Esophagus (tissue), 2 donors: ENCODE measurements at regions not wholly inside any gene's neighbourhood (a gene's known extent, or its start where the extent isn't known, plus 50 kb on each side); places are given as distances from the start of the nearest gene placed in this dataset.
"Not testable (repeated sequence)": the region's sequence is repeated elsewhere in the genome, so short reads cannot be mapped to it uniquely, and the experiment has no call there.

ENCODE experiments used
- H3K27ac ChIP-seq, 2 donors: one replicate each; pipeline ENCODE4 v1.5.1; 2013; ENCODE audit warnings: low read depth in 2 of 2, mild to moderate bottlenecking in 2 of 2, inconsistent platforms in 1 of 2, low read length in 1 of 2, moderate library complexity in 1 of 2
- H3K27me3 ChIP-seq, 2 donors: one replicate each; pipeline ENCODE4 v1.6.1; 2013; ENCODE audit warnings: low read length in 2 of 2, control low read depth in 1 of 2, mild to moderate bottlenecking in 1 of 2; ENCODE audit not compliant: insufficient read depth in 2 of 2, control insufficient read depth in 1 of 2
- H3K36me3 ChIP-seq, 2 donors: one replicate each; pipeline ENCODE4 v1.6.1; 2013; ENCODE audit warnings: low read length in 1 of 2; ENCODE audit not compliant: control insufficient read depth in 2 of 2, insufficient read depth in 2 of 2
- H3K4me1 ChIP-seq, 2 donors: one replicate each; pipeline ENCODE4 v1.6.1; 2013; ENCODE audit warnings: low read length in 1 of 2; ENCODE audit not compliant: control insufficient read depth in 2 of 2, insufficient read depth in 2 of 2
- H3K4me3 ChIP-seq, 2 donors: one replicate each; pipeline ENCODE4 v1.5.1; 2013; ENCODE audit warnings: low read length in 2 of 2, mild to moderate bottlenecking in 2 of 2, low read depth in 1 of 2, moderate library complexity in 1 of 2
- H3K9me3 ChIP-seq, 2 donors: one replicate each; pipeline ENCODE4 v1.6.1; 2013; ENCODE audit warnings: mild to moderate bottlenecking in 2 of 2, low read depth in 1 of 2, low read length in 1 of 2, moderate library complexity in 1 of 2; ENCODE audit not compliant: control insufficient read depth in 2 of 2, insufficient read depth in 1 of 2
- WGBS, 2 donors: extraction: QIAGEN DNeasy Blood & Tissue Kit; methylation state at CpG; one replicate each; pipeline ENCODE4 v1.1.7; 2013; 5-methylcytosine and 5-hydroxymethylcytosine counted together
- donor health status: healthy with polysubstance abuse.
- donor health status: Bipolar disorder and iron deficiency.

GRCh38 chr3:127044996-127045395, 62.1 kb downstream of the PLXNA1 start:
- H3K27me3 ChIP-seq: no peaks in the 10 kb centered on the region
- no peaks in the 10 kb centered on the region for H3K36me3 ChIP-seq
- no peak overlapping the region for H3K4me3 ChIP-seq
- peaks cover 0 to 3% of the 10 kb centered on the region in 2 donors for H3K9me3 ChIP-seq
- WGBS, 2 donors: 36% methylated on average over 4 of the region's 4 CpGs
- H3K4me1 ChIP-seq: peaks cover 5 to 8% of the 10 kb centered on the region in 2 donors
- H3K27ac ChIP-seq: no peak overlapping the region

DNA sequence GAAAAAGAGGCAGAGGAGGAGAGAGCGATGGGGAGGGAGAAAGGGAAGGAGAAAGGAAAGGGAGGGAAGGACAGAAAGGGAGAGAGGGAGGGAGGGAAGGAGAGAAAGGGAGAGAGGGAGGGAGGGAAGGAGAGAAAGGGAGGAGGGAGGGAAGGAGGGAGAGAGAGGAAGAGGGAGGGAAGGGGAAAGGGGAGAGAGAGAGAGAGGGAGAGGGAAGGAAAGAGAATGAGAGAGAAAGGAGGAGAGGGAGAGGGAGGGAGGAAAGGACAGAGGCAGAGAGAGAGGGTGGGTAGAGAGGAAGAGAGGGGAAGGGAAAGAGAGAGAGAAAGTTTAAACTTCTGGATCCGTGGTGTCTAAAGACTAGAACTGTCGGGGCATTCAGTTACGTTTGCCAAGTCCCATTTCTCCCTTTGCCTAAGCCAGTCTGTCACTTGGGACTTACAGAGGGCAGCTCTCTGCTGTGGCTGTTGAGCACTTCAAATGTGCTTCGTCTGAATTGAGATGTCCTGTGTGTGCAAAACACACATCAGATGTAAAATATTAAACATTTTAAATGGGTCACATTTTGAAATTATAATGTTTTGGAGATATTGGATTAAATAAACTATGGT, 62.6 kb downstream of the PLXNA1 start:
- H3K4me1 ChIP-seq: peaks cover 5 to 8% of the 10 kb centered on the region in 2 donors
- no peaks in the 10 kb centered on the region for H3K36me3 ChIP-seq
- H3K9me3 ChIP-seq: peaks cover 0 to 3% of the 10 kb centered on the region in 2 donors
- H3K4me3 ChIP-seq: no peak overlapping the region
- no peaks in the 10 kb centered on the region for H3K27me3 ChIP-seq
- no peak overlapping the region for H3K27ac ChIP-seq
- WGBS, 2 donors: 49 to 62% methylated on average over 5 of the region's 5 CpGs

GRCh38 chr3:127046690-127047089, 63.8 kb downstream of the PLXNA1 start:
- WGBS, 2 donors: 93 to 94% methylated on average over 24 to 28 of the region's 28 CpGs
- H3K9me3 ChIP-seq, H3K27ac ChIP-seq, H3K27me3 ChIP-seq, H3K36me3 ChIP-seq, H3K4me3 ChIP-seq, H3K4me1 ChIP-seq: not testable (repeated sequence)

- Histone ChIP-seq H3K27ac (no peak overlapping the region), H3K4me1 (peaks cover 4 to 6% of the 10 kb centered on the region in 2 donors), H3K27me3 (no peaks in the 10 kb centered on the region), H3K4me3 (no peak overlapping the region), H3K9me3 (peaks cover 0 to 3% of the 10 kb centered on the region in 2 donors), H3K36me3 (no peaks in the 10 kb centered on the region)
- WGBS, 2 donors: 78 to 87% methylated on average over 5 of the region's 5 CpGs
These were observed 66.5 kb downstream of the PLXNA1 start for GRCh38 chr3:127049393-127049792.

GRCh38 chr3:127050733-127051132, 67.8 kb downstream of the PLXNA1 start:
- H3K27me3 ChIP-seq: no peaks in the 10 kb centered on the region
- H3K36me3 ChIP-seq: no peaks in the 10 kb centered on the region
- peaks cover 4 to 6% of the 10 kb centered on the region in 2 donors for H3K4me1 ChIP-seq
- H3K4me3 ChIP-seq: no peak overlapping the region
- WGBS, 2 donors: 52 to 61% methylated on average over 7 of the region's 7 CpGs
- H3K27ac ChIP-seq: no peak overlapping the region
- peaks cover 0 to 3% of the 10 kb centered on the region in 2 donors for H3K9me3 ChIP-seq

GRCh38 chr3:127052121-127052561, 69.2 kb downstream of the PLXNA1 start:
- peaks cover 0 to 8% of the 10 kb centered on the region in 2 donors for H3K9me3 ChIP-seq
- WGBS, 2 donors: 58 to 61% methylated on average over 15 of the region's 15 CpGs
- H3K27ac ChIP-seq: no peak overlapping the region

DNA sequence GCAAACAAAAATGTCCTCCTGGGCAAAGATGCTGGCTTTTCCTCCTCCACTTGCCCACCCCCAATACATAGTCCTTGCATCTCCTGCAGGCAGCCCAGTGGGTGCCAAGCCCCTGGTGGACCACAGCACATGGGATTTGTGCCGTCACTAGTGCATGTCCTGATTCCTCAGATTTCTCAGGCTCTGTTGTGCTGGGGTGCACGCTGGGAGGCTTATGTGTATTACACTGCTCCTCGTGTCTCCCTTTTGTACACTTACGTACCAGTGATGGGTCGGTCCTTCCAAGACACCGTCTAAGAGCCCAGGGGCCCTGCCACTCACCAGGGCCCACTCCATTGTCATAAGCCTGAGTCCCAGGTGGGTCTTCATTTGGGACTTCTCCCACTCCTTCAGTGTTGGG, 70.1 kb downstream of the PLXNA1 start:
- WGBS, 2 donors: 89 to 90% methylated on average over 6 of the region's 6 CpGs
- Histone ChIP-seq H3K9me3 (peaks cover 0 to 8% of the 10 kb centered on the region in 2 donors), H3K27ac (no peak overlapping the region), H3K27me3 (no peaks in the 10 kb centered on the region), H3K4me1 (peaks cover 4 to 6% of the 10 kb centered on the region in 2 donors), H3K36me3 (no peaks in the 10 kb centered on the region), H3K4me3 (no peak overlapping the region)

More at GRCh38 chr3:127052121-127052561, 69.2 kb downstream of the PLXNA1 start:
- Histone ChIP-seq H3K27me3 (no peaks in the 10 kb centered on the region), H3K4me3 (no peak overlapping the region), H3K36me3 (no peaks in the 10 kb centered on the region), H3K4me1 (peaks cover 4 to 6% of the 10 kb centered on the region in 2 donors)

- no peaks in the 10 kb centered on the region for H3K27me3 ChIP-seq
- no peaks in the 10 kb centered on the region for H3K36me3 ChIP-seq
- peaks cover 4 to 6% of the 10 kb centered on the region in 2 donors for H3K4me1 ChIP-seq
- H3K9me3 ChIP-seq: peaks cover 0 to 8% of the 10 kb centered on the region in 2 donors
- H3K27ac ChIP-seq: no peak overlapping the region
- no peak overlapping the region for H3K4me3 ChIP-seq
- 84 to 86% methylated on average over 5 of the region's 5 CpGs for WGBS, 2 donors
These were observed 70.5 kb downstream of the PLXNA1 start for GRCh38 chr3:127053450-127053849.

DNA sequence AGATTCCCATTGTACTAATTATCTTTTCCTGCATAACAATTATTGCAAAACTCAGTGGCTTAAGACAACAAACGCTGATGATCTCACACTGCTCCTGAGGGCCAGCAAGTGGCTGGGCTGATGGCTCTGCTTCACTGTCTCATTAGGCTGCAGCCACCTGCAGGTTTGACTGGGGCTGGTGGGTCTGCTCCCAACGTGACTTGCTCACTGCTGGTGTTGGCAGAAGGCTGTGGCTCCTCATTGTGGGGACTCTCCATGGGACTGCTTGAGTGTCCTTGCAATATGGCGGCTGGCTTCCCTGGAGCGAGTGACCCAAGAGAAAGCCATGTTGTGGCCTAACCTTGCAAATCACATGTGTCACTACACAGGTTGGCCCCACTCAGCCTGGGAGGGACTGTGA, 71.1 kb downstream of the PLXNA1 start:
- Histone ChIP-seq H3K4me3 (no peak overlapping the region), H3K27ac (no peak overlapping the region), H3K9me3 (peaks cover 0 to 8% of the 10 kb centered on the region in 2 donors), H3K27me3 (no peaks in the 10 kb centered on the region), H3K4me1 (peaks cover 4 to 6% of the 10 kb centered on the region in 2 donors), H3K36me3 (no peaks in the 10 kb centered on the region)
- 75 to 76% methylated on average over 4 of the region's 4 CpGs for WGBS, 2 donors

GRCh38 chr3:127056281-127056680, 73.4 kb downstream of the PLXNA1 start:
- WGBS, 2 donors: 81 to 91% methylated on average over 12 to 17 of the region's 17 CpGs
- peaks cover 4 to 6% of the 10 kb centered on the region in 2 donors for H3K4me1 ChIP-seq
- H3K27me3 ChIP-seq: no peaks in the 10 kb centered on the region
- H3K27ac ChIP-seq: no peak overlapping the region
- H3K36me3 ChIP-seq: no peaks in the 10 kb centered on the region
- H3K4me3 ChIP-seq: no peak overlapping the region
- H3K9me3 ChIP-seq: peaks cover 0 to 5% of the 10 kb centered on the region in 2 donors
